K562 (cell line): ENCODE measurements at regions not wholly inside any gene's neighbourhood (a gene's known extent, or its start where the extent isn't known, plus 50 kb on each side); places are given as distances from the start of the nearest gene placed in this dataset.

Source experiments
- ATAC-seq: fragments of 200-7000 bp; cut with Tn5 transposase; 3 replicates; pipeline ENCODE4 v1.9.1; 2020; ENCODE audit warnings: moderate library complexity
- BruUV-seq: library from RNA; stranded (reverse); fragments of 400-500 nt; replicated peaks from 2 replicates; lab custom pipeline; 2021; lab: Mats Ljungman, UMichigan
- CTCF ChIA-PET: fragments of 300-600 bp; formaldehyde crosslinking; extraction: SDS; loops from one replicate; lab custom pipeline; 2021; ENCODE audit warnings: low intra/inter-chr PET ratio; lab: Yijun Ruan, JAX
- POLR2A ChIA-PET: fragments of 300-600, 350-650 bp; sonication (Branson Sonifier 250); formaldehyde crosslinking; extraction: SDS; loops from one replicate; lab custom pipeline; 2021; ENCODE audit warnings: antibody characterized with exemption, inconsistent platforms; lab: Yijun Ruan, JAX
- DNase-seq, 4 experiments: peaks; one replicate each; pipeline versions ENCODE4 v3.0.0 to v3.0.0-alpha.2; 2011 to 2018; ENCODE audit warnings: low spot score in 3 of 4, mixed read lengths in 3 of 4; ENCODE audit errors: extremely low read depth in 1 of 4
- FAIRE-seq: peaks from 2 replicates; lab custom pipeline; 2011; peaks lifted over from hg19 to GRCh38; lab: Jason Lieb, UNC
- H2AFZ ChIP-seq: 2 replicates; pipeline ENCODE4 v1.6.0; 2011; ENCODE audit warnings: low read depth, low read length, control low read depth, inconsistent platforms
- H3K27ac ChIP-seq: fragments of 200-600 bp; 3 replicates; pipeline ENCODE4 v1.8.0; 2011; ENCODE audit warnings: low read depth, mild to moderate bottlenecking, control low read depth, inconsistent platforms, low read length, moderate library complexity, mixed read lengths; ENCODE audit errors: extremely low read depth
- H3K27me3 ChIP-seq, 2 experiments: fragments of 300-600 bp in 1 of 2; 2 replicates in 1 of 2; 3 replicates in 1 of 2; pipeline versions ENCODE4 v1.6.0 to v1.8.0; 2011; ENCODE audit warnings: inconsistent platforms in 2 of 2, low read length in 2 of 2, mild to moderate bottlenecking in 1 of 2, mixed read lengths in 1 of 2, moderate library complexity in 1 of 2; ENCODE audit not compliant: control insufficient read depth in 2 of 2, insufficient read depth in 2 of 2
- H3K36me3 ChIP-seq: fragments of 300-600 bp; 3 replicates; pipeline ENCODE4 v1.8.0; 2011; ENCODE audit warnings: mild to moderate bottlenecking, low read length, inconsistent platforms; ENCODE audit not compliant: control insufficient read depth, insufficient read depth
- H3K4me1 ChIP-seq, 2 experiments: fragments of 200-600 bp in 1 of 2; replicated peaks in 1 of 2; 2 replicates in 1 of 2; 3 replicates in 1 of 2; pipeline versions ENCODE4 v1.5.1 to v1.8.0; 2011; ENCODE audit warnings: inconsistent platforms in 2 of 2, low read length in 2 of 2, mild to moderate bottlenecking in 1 of 2, mixed read lengths in 1 of 2, moderate library complexity in 1 of 2; ENCODE audit not compliant: control insufficient read depth in 2 of 2, insufficient read depth in 2 of 2
- H3K4me2 ChIP-seq: 2 replicates; pipeline ENCODE4 v1.6.1; 2011; ENCODE audit warnings: low read length, control low read depth, inconsistent platforms, mixed read lengths; ENCODE audit not compliant: insufficient read depth
- H3K4me3 ChIP-seq: fragments of 200-600 bp; sonication (generic), shearing (Covaris generic); 2 replicates; pipeline ENCODE4 v1.5.1; 2016; ENCODE audit warnings: control low read depth, inconsistent platforms
- H3K79me2 ChIP-seq: fragments of 200-600 bp; 3 replicates; pipeline ENCODE4 v1.8.0; 2011; ENCODE audit warnings: low read length, inconsistent platforms; ENCODE audit not compliant: control insufficient read depth, insufficient read depth
- H3K9ac ChIP-seq, 2 experiments: 2 replicates each; pipeline versions ENCODE4 v1.6.0 to v1.6.1; 2011; ENCODE audit warnings: low read depth in 2 of 2, low read length in 2 of 2, control low read depth in 1 of 2, inconsistent platforms in 1 of 2, mild to moderate bottlenecking in 1 of 2, mixed read lengths in 1 of 2; ENCODE audit not compliant: insufficient read depth in 1 of 2
- H3K9me1 ChIP-seq: one replicate; pipeline ENCODE4 v1.6.0; 2011; ENCODE audit warnings: inconsistent platforms, mild to moderate bottlenecking, low read length, moderate library complexity; ENCODE audit not compliant: control insufficient read depth, insufficient read depth
- H3K9me3 ChIP-seq: replicated peaks from 2 replicates; pipeline ENCODE4 v1.5.1; 2011; ENCODE audit warnings: low read depth, low read length, inconsistent platforms; ENCODE audit not compliant: control insufficient read depth, insufficient read depth
- H4K20me1 ChIP-seq: replicated peaks from 2 replicates; pipeline ENCODE4 v1.6.1; 2011; ENCODE audit warnings: low read length, inconsistent platforms, mixed read lengths; ENCODE audit not compliant: control insufficient read depth, insufficient read depth
- CBFA2T2 ChIP-seq: fragments of 450-650 bp; conservative IDR thresholded peaks from 2 replicates; pipeline ENCODE4 v1.6.1; 2017; ENCODE audit warnings: mild to moderate bottlenecking
- CEBPG ChIP-seq, 3 experiments: fragments of 200-800 bp in 1 of 3; sonication (Bioruptor generic) in 1 of 3; sonication (generic) in 1 of 3; formaldehyde crosslinking in 1 of 3; IDR thresholded peaks in 2 of 3; conservative IDR thresholded peaks in 1 of 3; 2 replicates each; pipeline versions ENCODE4 v1.6.1 to v1.8.0; 2016 to 2022; ENCODE audit warnings: missing compliant biosample characterization in 2 of 3, missing genetic modification characterization in 2 of 3, mild to moderate bottlenecking in 1 of 3, missing genetic modification reagents in 1 of 3
- MEIS2 ChIP-seq: fragments of 450-650 bp; IDR thresholded peaks from 2 replicates; pipeline ENCODE4 v1.6.1; 2014; ENCODE audit warnings: mild to moderate bottlenecking; ENCODE audit not compliant: partially characterized antibody
- NR4A1 ChIP-seq, 2 experiments: fragments of 250-450 bp in 1 of 2; fragments of 450-650 bp in 1 of 2; sonication (Bioruptor Pico) in 1 of 2; IDR thresholded peaks; 2 replicates each; pipeline versions ENCODE4 v1.4.0 to v1.6.1; 2016 to 2020; ENCODE audit warnings: mild to moderate bottlenecking in 2 of 2, missing compliant biosample characterization in 1 of 2, missing genetic modification characterization in 1 of 2, moderate library complexity in 1 of 2
- ZFX ChIP-seq: sonication (generic); formaldehyde crosslinking; IDR thresholded peaks from 2 replicates; pipeline ENCODE4 v1.8.0; 2022; ENCODE audit warnings: mild to moderate bottlenecking, missing genetic modification reagents, moderate library complexity
- WGBS: fragments of 100-300 bp; shearing (Covaris generic); methylation state at CpG from one replicate; pipeline ENCODE4 v1.1.6; 2016; ENCODE audit warnings: low coverage, mixed read lengths; ENCODE audit not compliant: insufficient coverage; ENCODE audit errors: missing lambda C conversion rate; 5-methylcytosine and 5-hydroxymethylcytosine counted together
- in situ Hi-C: fragments of 300-500 bp; cut with MboI; formaldehyde crosslinking; loops from 4 replicates; pipeline ENCODE4 v1.15.0; 2018; ENCODE audit warnings: inconsistent platforms, mixed read lengths
- intact Hi-C: fragments of 100-400 bp; cut with micrococcal nuclease; formaldehyde crosslinking; loops from 2 replicates; pipeline ENCODE4 v1.14.2; 2022
- TF ChIP-seq, protein P1 (sequence below): fragments of 450-650 bp; IDR thresholded peaks from 2 replicates; pipeline ENCODE4 v1.6.1; 2016; ENCODE audit warnings: low read depth
- TF ChIP-seq, protein P2 (sequence below): fragments of 450-650 bp; IDR thresholded peaks from 2 replicates; pipeline ENCODE4 v1.6.1; 2016; ENCODE audit warnings: low read depth, mild to moderate bottlenecking, moderate library complexity

DNA sequence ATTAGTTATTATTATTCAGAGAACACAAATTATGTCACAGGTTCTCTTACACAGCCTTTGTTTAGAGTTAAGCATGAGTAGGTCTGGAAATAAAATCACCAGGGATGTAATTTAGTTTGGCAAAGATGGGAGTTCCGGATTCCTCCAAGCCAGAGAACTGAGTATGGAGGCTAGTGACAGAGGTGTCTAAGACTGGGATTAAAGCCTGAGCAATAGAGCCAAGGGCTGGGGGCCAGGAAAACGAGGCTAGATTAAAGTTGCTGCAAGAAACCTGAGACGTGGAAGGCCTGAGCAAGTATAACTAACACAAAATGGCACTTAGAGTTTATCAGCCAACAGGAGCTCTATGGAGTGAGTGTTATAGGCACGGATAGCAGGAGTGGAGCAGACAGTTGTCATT, 381.6 kb downstream of the SRGAP2C start:
- DNase-seq = no peak
- Histone ChIP-seq H2AFZ (no peak overlapping the region), H3K27ac (no peak overlapping the region), H3K9me3 (no peaks in the 10 kb centered on the region), H3K4me3 (no peak overlapping the region), H3K79me2 (no peaks in the 10 kb centered on the region), H3K4me1 (no peaks in the 10 kb centered on the region), H3K36me3 (no peaks in the 10 kb centered on the region), H3K4me2 (no peak overlapping the region), H3K9ac (no peak overlapping the region), H4K20me1 (no peaks in the 10 kb centered on the region), H3K9me1 (no peaks in the 10 kb centered on the region), H3K27me3 (no peaks in the 10 kb centered on the region)
- TF ChIP-seq MEIS2 = no peak
- TF ChIP-seq ZFX (CRISPR knock-in tag) = no peak
- WGBS = 0% methylated on average over 4 of the region's 4 CpGs
- ATAC-seq = no peak
- intact Hi-C loops (no loop called here), in situ Hi-C loops (no loop called here)
- CTCF ChIA-PET = no interaction called here
- no TSS peak for BruUV-seq
- POLR2A ChIA-PET = no interaction called here
- no peak for FAIRE-seq

DNA sequence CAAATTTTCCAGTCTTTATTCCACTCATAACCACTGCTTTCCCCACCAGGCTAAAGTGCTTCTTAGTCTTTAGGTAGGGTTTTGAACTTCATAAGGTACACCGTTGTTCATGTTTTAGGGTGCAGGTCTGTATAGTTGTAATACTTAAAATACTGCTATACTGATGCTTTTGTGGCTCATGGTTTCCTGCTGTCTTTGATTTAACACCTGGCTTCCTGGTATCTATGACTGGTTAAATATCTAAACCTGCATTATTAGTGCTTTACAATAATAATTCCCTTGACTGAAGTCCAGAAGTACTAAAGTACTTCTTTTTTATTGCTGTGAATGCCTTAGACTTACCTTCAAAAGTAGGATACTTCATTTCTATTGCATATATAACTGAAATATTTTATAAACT, 384.7 kb downstream of the SRGAP2C start:
- POLR2A ChIA-PET = no interaction called here
- no peak for ATAC-seq
- WGBS = 0% methylated on average over 1 of the region's 1 CpG
- Histone ChIP-seq H3K36me3 (no peaks in the 10 kb centered on the region), H3K4me3 (no peak overlapping the region), H3K27me3 (no peaks in the 10 kb centered on the region), H3K27ac (no peak overlapping the region), H2AFZ (no peak overlapping the region), H3K79me2 (no peaks in the 10 kb centered on the region), H3K9ac (no peak overlapping the region), H3K9me1 (no peaks in the 10 kb centered on the region), H3K4me1 (no peaks in the 10 kb centered on the region), H3K9me3 (no peaks in the 10 kb centered on the region), H3K4me2 (no peak overlapping the region), H4K20me1 (no peaks in the 10 kb centered on the region)
- CTCF ChIA-PET = no interaction called here
- DNase-seq = no peak
- intact Hi-C loops (no loop called here), in situ Hi-C loops (no loop called here)
- no peak for FAIRE-seq
- BruUV-seq = no TSS peak
- TF ChIP-seq CEBPG (CRISPR knock-in tag; IDR thresholded peaks at IDR 0.05) (no peak), CEBPG (tag; conservative IDR thresholded peaks at IDR 0.05 in 1 of 2, IDR thresholded peaks at IDR 0.05 in 1 of 2) (no peak), CBFA2T2 (no peak), NR4A1 (CRISPR knock-in tag; IDR thresholded peaks at IDR 0.05) (no peak), NR4A1 (tag; IDR thresholded peaks at IDR 0.05) (no peak)
- TF ChIP-seq, protein P1, sequence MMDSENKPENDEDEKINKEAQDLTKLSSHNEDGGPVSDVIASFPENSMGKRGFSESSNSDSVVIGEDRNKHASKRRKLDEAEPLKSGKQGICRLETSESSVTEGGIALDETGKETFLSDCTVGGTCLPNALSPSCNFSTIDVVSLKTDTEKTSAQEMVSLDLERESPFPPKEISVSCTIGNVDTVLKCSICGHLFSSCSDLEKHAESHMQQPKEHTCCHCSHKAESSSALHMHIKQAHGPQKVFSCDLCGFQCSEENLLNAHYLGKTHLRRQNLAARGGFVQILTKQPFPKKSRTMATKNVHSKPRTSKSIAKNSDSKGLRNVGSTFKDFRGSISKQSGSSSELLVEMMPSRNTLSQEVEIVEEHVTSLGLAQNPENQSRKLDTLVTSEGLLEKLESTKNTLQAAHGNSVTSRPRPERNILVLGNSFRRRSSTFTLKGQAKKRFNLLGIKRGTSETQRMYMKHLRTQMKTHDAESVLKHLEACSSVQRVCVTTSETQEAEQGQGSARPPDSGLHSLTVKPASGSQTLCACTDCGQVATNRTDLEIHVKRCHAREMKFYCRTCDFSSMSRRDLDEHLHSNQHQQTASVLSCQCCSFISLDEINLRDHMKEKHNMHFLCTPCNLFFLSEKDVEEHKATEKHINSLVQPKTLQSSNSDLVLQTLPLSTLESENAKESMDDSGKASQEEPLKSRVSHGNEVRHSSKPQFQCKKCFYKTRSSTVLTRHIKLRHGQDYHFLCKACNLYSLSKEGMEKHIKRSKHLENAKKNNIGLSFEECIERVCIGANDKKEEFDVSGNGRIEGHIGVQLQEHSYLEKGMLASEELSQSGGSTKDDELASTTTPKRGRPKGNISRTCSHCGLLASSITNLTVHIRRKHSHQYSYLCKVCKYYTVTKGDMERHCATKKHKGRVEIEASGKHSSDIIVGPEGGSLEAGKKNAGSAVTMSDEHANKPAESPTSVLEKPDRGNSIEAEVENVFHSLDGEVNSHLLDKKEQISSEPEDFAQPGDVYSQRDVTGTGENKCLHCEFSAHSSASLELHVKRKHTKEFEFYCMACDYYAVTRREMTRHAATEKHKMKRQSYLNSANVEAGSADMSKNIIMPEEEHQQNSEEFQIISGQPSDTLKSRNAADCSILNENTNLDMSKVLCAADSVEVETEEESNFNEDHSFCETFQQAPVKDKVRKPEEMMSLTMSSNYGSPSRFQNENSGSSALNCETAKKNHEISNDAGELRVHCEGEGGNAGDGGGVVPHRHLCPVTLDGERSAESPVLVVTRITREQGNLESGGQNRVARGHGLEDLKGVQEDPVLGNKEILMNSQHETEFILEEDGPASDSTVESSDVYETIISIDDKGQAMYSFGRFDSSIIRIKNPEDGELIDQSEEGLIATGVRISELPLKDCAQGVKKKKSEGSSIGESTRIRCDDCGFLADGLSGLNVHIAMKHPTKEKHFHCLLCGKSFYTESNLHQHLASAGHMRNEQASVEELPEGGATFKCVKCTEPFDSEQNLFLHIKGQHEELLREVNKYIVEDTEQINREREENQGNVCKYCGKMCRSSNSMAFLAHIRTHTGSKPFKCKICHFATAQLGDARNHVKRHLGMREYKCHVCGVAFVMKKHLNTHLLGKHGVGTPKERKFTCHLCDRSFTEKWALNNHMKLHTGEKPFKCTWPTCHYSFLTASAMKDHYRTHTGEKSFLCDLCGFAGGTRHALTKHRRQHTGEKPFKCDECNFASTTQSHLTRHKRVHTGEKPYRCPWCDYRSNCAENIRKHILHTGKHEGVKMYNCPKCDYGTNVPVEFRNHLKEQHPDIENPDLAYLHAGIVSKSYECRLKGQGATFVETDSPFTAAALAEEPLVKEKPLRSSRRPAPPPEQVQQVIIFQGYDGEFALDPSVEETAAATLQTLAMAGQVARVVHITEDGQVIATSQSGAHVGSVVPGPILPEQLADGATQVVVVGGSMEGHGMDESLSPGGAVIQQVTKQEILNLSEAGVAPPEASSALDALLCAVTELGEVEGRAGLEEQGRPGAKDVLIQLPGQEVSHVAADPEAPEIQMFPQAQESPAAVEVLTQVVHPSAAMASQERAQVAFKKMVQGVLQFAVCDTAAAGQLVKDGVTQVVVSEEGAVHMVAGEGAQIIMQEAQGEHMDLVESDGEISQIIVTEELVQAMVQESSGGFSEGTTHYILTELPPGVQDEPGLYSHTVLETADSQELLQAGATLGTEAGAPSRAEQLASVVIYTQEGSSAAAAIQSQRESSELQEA = no peak
- TF ChIP-seq, protein P2, sequence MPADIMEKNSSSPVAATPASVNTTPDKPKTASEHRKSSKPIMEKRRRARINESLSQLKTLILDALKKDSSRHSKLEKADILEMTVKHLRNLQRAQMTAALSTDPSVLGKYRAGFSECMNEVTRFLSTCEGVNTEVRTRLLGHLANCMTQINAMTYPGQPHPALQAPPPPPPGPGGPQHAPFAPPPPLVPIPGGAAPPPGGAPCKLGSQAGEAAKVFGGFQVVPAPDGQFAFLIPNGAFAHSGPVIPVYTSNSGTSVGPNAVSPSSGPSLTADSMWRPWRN = no peak
